ENCODE measurements at regions not wholly inside any gene's neighbourhood (a gene's known extent, or its start where the extent isn't known, plus 50 kb on each side); places are given as distances from the start of the nearest gene placed in this dataset.

DNA sequence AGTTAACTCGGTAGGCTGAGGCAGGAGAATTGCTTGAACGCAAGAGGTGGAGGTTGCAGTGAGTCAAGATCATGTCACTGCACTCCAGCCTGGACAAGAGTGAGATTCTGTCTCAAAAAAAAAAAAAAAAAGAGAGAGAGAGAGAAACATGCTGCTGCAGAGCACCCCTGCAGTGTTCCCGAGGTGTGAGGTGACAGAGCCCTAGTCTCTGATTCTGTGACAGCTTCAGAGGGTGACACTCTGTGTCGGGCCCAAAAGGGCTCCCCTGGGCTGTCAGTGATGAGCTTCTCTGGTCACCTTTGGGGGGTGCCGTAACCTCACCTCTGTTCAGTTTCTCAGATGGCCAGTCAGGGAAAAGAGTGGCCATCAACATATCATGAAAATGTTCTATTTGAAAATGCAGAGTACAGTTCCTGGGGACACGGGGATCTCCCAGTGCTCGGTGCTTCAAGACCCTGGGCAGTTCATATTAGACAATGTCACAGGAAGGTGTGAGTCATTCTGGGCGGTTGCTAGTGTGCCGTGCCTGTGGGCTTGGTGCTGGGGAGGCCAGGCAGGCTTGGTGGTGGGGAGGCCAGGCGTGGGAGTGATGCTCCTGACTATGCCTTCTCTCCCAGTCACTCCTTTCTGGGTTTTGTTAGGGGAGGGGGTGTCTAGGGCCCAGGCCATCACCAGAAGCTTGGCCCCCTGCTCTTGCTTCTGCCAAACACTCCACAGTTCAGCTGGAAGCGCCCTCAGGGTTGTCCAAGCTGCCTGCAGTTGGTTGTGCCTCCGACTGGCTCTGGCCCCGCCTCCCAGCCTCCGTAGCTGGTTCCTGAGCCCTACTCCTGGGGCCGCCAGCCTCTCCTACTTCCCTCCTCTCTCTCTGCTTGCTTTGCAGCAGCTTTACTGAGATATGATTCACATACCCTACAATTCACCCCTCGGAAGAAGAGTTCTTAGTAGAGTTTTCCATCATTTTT, 52.5 kb upstream of the CLDN5 start (continued):
- TF ChIP-seq HOXB6 (CRISPR knock-in tag; IDR thresholded peaks at IDR 0.05; ENCODE audit: borderline replicate concordance) (no peak), ETV6 (IDR thresholded peaks at IDR 0.05; ENCODE audit: borderline replicate concordance in 1 of 2, low read depth in 2 of 2, low read length in 1 of 2) (no peak), ETV6 (CRISPR knock-in tag; IDR thresholded peaks at IDR 0.05; ENCODE audit: borderline replicate concordance) (0 out of 2 replicates have a peak, but pooled peaks have one; percentile 52), KLF16 (IDR thresholded peaks at IDR 0.05) (0 out of 2 replicates have a peak, but pooled peaks have one; percentile 39), FOXJ3 (CRISPR knock-in tag; IDR thresholded peaks at IDR 0.05) (no peak), NRF1 (conservative IDR thresholded peaks at IDR 0.05 in 1 of 2, IDR thresholded peaks at IDR 0.05 in 1 of 2) (peak in 1 of 2 experiments; percentile 30; a peak in 1 of 4 replicates), ZNF239 (CRISPR knock-in tag; IDR thresholded peaks at IDR 0.05) (no peak), CREM (IDR thresholded peaks at IDR 0.05; ENCODE audit: low read depth) (peak; percentile 49), NFXL1 (CRISPR knock-in tag; IDR thresholded peaks at IDR 0.05) (peak; percentile 39; the same call in 1 of the 2 replicates), SMARCA5 (IDR thresholded peaks at IDR 0.05) (no peak; the same call in 1 of the 2 replicates), TBP (optimal IDR thresholded peaks at IDR 0.05; ENCODE audit: low read depth, low read length) (no peak), ZSCAN32 (CRISPR knock-in tag; IDR thresholded peaks at IDR 0.05) (no peak), CREB1 (IDR thresholded peaks at IDR 0.05) (no peak), CREB1 (CRISPR knock-in tag; IDR thresholded peaks at IDR 0.05) (0 out of 2 replicates have a peak, but pooled peaks have one; percentile 36), TOE1 (IDR thresholded peaks at IDR 0.05; ENCODE audit: borderline replicate concordance) (peak; percentile 31; the same call in 1 of the 2 replicates), TOE1 (CRISPR knock-in tag; IDR thresholded peaks at IDR 0.05; ENCODE audit: borderline replicate concordance, low read depth) (no peak), TAF1 (IDR thresholded peaks at IDR 0.05; ENCODE audit: control insufficient read depth, extremely low read depth, insufficient read depth, low read length, severe bottlenecking) (no peak)
- TF ChIP-seq, protein P1, sequence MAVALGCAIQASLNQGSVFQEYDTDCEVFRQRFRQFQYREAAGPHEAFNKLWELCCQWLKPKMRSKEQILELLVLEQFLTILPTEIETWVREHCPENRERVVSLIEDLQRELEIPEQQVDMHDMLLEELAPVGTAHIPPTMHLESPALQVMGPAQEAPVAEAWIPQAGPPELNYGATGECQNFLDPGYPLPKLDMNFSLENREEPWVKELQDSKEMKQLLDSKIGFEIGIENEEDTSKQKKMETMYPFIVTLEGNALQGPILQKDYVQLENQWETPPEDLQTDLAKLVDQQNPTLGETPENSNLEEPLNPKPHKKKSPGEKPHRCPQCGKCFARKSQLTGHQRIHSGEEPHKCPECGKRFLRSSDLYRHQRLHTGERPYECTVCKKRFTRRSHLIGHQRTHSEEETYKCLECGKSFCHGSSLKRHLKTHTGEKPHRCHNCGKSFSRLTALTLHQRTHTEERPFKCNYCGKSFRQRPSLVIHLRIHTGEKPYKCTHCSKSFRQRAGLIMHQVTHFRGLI (CRISPR knock-in tag; IDR thresholded peaks at IDR 0.05), result 0 out of 2 replicates have a peak, but pooled peaks have one; percentile 4
- TF ChIP-seq, protein P2, sequence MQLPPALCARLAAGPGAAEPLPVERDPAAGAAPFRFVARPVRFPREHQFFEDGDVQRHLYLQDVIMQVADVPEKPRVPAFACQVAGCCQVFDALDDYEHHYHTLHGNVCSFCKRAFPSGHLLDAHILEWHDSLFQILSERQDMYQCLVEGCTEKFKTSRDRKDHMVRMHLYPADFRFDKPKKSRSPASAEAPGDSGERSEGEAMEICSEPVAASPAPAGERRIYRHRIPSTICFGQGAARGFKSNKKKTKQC (CRISPR knock-in tag; IDR thresholded peaks at IDR 0.05), result peak; percentile 71; the same call in 1 of the 2 replicates
- TF ChIP-seq, protein P3, sequence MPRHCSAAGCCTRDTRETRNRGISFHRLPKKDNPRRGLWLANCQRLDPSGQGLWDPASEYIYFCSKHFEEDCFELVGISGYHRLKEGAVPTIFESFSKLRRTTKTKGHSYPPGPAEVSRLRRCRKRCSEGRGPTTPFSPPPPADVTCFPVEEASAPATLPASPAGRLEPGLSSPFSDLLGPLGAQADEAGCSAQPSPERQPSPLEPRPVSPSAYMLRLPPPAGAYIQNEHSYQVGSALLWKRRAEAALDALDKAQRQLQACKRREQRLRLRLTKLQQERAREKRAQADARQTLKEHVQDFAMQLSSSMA (CRISPR knock-in tag; IDR thresholded peaks at IDR 0.05), result no peak
- TF ChIP-seq, protein P4, sequence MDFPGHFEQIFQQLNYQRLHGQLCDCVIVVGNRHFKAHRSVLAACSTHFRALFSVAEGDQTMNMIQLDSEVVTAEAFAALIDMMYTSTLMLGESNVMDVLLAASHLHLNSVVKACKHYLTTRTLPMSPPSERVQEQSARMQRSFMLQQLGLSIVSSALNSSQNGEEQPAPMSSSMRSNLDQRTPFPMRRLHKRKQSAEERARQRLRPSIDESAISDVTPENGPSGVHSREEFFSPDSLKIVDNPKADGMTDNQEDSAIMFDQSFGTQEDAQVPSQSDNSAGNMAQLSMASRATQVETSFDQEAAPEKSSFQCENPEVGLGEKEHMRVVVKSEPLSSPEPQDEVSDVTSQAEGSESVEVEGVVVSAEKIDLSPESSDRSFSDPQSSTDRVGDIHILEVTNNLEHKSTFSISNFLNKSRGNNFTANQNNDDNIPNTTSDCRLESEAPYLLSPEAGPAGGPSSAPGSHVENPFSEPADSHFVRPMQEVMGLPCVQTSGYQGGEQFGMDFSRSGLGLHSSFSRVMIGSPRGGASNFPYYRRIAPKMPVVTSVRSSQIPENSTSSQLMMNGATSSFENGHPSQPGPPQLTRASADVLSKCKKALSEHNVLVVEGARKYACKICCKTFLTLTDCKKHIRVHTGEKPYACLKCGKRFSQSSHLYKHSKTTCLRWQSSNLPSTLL (IDR thresholded peaks at IDR 0.05), result no peak
- TF ChIP-seq, protein P5, sequence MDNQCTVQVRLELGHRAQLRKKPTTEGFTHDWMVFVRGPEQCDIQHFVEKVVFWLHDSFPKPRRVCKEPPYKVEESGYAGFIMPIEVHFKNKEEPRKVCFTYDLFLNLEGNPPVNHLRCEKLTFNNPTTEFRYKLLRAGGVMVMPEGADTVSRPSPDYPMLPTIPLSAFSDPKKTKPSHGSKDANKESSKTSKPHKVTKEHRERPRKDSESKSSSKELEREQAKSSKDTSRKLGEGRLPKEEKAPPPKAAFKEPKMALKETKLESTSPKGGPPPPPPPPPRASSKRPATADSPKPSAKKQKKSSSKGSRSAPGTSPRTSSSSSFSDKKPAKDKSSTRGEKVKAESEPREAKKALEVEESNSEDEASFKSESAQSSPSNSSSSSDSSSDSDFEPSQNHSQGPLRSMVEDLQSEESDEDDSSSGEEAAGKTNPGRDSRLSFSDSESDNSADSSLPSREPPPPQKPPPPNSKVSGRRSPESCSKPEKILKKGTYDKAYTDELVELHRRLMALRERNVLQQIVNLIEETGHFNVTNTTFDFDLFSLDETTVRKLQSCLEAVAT (IDR thresholded peaks at IDR 0.05), result no peak
